B cell (primary cell): ENCODE measurements at regions not wholly inside any gene's neighbourhood (a gene's known extent, or its start where the extent isn't known, plus 50 kb on each side); places are given as distances from the start of the nearest gene placed in this dataset.
"Not testable (repeated sequence)": the region's sequence is repeated elsewhere in the genome, so short reads cannot be mapped to it uniquely, and the experiment has no call there.

Experiments
- ATAC-seq: fragments of 200-7000 bp; cut with Tn5 transposase; one replicate; pipeline ENCODE4 v1.10.0; 2021; ENCODE audit warnings: low read depth, mild to moderate bottlenecking, moderate number of reproducible peaks, moderate library complexity
- CTCF ChIA-PET: fragments of 350-600 bp; sonication (Branson Sonifier 250); formaldehyde crosslinking; loops from one replicate; lab custom pipeline; 2021; ENCODE audit warnings: antibody characterized with exemption, inconsistent platforms; lab: Charles Lee
- POLR2A ChIA-PET: fragments of 350-600 bp; sonication (Branson Sonifier 250); formaldehyde crosslinking; loops from one replicate; lab custom pipeline; 2021; ENCODE audit warnings: antibody characterized with exemption; lab: Charles Lee
- DNase-seq: peaks from one replicate; pipeline ENCODE4 v3.0.0; 2013
- H2AFZ ChIP-seq: 2 replicates; pipeline ENCODE4 v1.6.1; 2012; ENCODE audit warnings: mild to moderate bottlenecking, low read depth, low read length; ENCODE audit not compliant: insufficient read depth, poor library complexity, severe bottlenecking
- H3K27ac ChIP-seq, 2 donors: 1 replicate in 1 of 2; 2 replicates in 1 of 2; pipeline ENCODE4 v1.5.1; 2012 to 2013; ENCODE audit warnings: low read length in 2 of 2, mild to moderate bottlenecking in 2 of 2, moderate library complexity in 1 of 2
- H3K27me3 ChIP-seq, 4 experiments: fragments of 200-600 bp in 1 of 4; sonication (generic) in 1 of 4; replicated peaks in 1 of 4; 1 replicate in 2 of 4; 2 replicates in 2 of 4; pipeline versions ENCODE4 v1.6.1 to v1.7.0; 2013 to 2016; ENCODE audit warnings: low read length in 3 of 4, mild to moderate bottlenecking in 2 of 4, mixed read lengths in 1 of 4, moderate library complexity in 1 of 4; ENCODE audit not compliant: insufficient read depth in 4 of 4, control insufficient read depth in 3 of 4; ENCODE audit errors: control extremely low read depth in 1 of 4
- H3K36me3 ChIP-seq, 2 experiments: replicated peaks in 1 of 2; 1 replicate in 1 of 2; 2 replicates in 1 of 2; pipeline versions ENCODE4 v1.6.1 to v1.7.1; 2013; ENCODE audit warnings: low read length in 1 of 2; ENCODE audit not compliant: insufficient read depth in 2 of 2, control insufficient read depth in 1 of 2; ENCODE audit errors: control extremely low read depth in 1 of 2, extremely low read depth in 1 of 2
- H3K4me1 ChIP-seq, 2 donors: fragments of 200-600 bp in 1 of 2; sonication (generic) in 1 of 2; 1 replicate in 1 of 2; 2 replicates in 1 of 2; pipeline versions ENCODE4 v1.5.1 to v1.6.1; 2013 to 2017; ENCODE audit warnings: low read length in 2 of 2; ENCODE audit not compliant: control insufficient read depth in 2 of 2, insufficient read depth in 2 of 2
- H3K4me2 ChIP-seq: replicated peaks from 2 replicates; pipeline ENCODE3; 2012; ENCODE audit warnings: mild to moderate bottlenecking, low read depth, low read length; ENCODE audit not compliant: poor library complexity, severe bottlenecking
- H3K4me3 ChIP-seq, 5 experiments: fragments of 200-600 bp in 1 of 5; sonication (generic) in 1 of 5; 1 replicate in 3 of 5; 2 replicates in 2 of 5; pipeline versions ENCODE4 v1.5.1 to v1.7.0; 2011 to 2016; ENCODE audit warnings: low read length in 4 of 5, mild to moderate bottlenecking in 4 of 5, low read depth in 2 of 5, control low read depth in 1 of 5, moderate library complexity in 1 of 5; ENCODE audit not compliant: insufficient read depth in 1 of 5; ENCODE audit errors: control extremely low read depth in 1 of 5, extremely low read depth in 1 of 5
- H3K79me2 ChIP-seq: fragments of 200-600 bp; sonication (generic); one replicate; pipeline ENCODE4 v1.6.0; 2016; ENCODE audit warnings: low read length; ENCODE audit not compliant: control insufficient read depth, insufficient read depth
- H3K9ac ChIP-seq: fragments of 200-600 bp; sonication (generic); 2 replicates; pipeline ENCODE4 v1.6.1; 2017; ENCODE audit warnings: mild to moderate bottlenecking, low read length, moderate library complexity
- H3K9me3 ChIP-seq, 3 donors: one replicate each; pipeline versions ENCODE4 v1.6.1 to v1.7.1; 2013; ENCODE audit warnings: low read length in 2 of 3; ENCODE audit not compliant: control insufficient read depth in 2 of 3, insufficient read depth in 1 of 3; ENCODE audit errors: control extremely low read depth in 1 of 3
- H4K20me1 ChIP-seq: 2 replicates; pipeline ENCODE4 v1.6.0; 2012; ENCODE audit warnings: mild to moderate bottlenecking, low read length; ENCODE audit not compliant: insufficient read depth, control insufficient read depth, poor library complexity, severe bottlenecking
- H3K27ac Mint-ChIP-seq: one replicate; pipeline ENCODE4 v1.8.0; 2021; ENCODE audit warnings: mixed read lengths
- H3K27me3 Mint-ChIP-seq: one replicate; pipeline ENCODE4 v1.8.0; 2021; ENCODE audit warnings: mixed read lengths
- H3K4me1 Mint-ChIP-seq: one replicate; pipeline ENCODE4 v1.8.0; 2021; ENCODE audit warnings: mixed read lengths
- H3K4me3 Mint-ChIP-seq: one replicate; pipeline ENCODE4 v1.8.0; 2021; ENCODE audit warnings: mixed read lengths
- H3K9me3 Mint-ChIP-seq: one replicate; pipeline ENCODE4 v1.8.0; 2022; ENCODE audit warnings: mixed read lengths; ENCODE audit not compliant: insufficient read depth
- CTCF ChIP-seq: fragments of 200-600 bp; IDR thresholded peaks from one replicate; pipeline ENCODE4 v1.8.0; 2022; ENCODE audit warnings: antibody characterized with exemption, mild to moderate bottlenecking
- EZH2 ChIP-seq: IDR thresholded peaks from 2 replicates; pipeline ENCODE4 v1.6.1; 2012; ENCODE audit warnings: borderline replicate concordance, low read depth, mild to moderate bottlenecking, moderate library complexity, low read length; ENCODE audit not compliant: insufficient read depth, poor library complexity, severe bottlenecking
- WGBS: methylation state at CpG from one replicate; pipeline ENCODE4 v1.1.5; 2013; ENCODE audit warnings: missing lambda C conversion rate; ENCODE audit not compliant: insufficient coverage; 5-methylcytosine and 5-hydroxymethylcytosine counted together
- intact Hi-C: fragments of 100-400 bp; cut with micrococcal nuclease; formaldehyde crosslinking; loops from one replicate; pipeline ENCODE4 v1.10.0; 2022

DNA sequence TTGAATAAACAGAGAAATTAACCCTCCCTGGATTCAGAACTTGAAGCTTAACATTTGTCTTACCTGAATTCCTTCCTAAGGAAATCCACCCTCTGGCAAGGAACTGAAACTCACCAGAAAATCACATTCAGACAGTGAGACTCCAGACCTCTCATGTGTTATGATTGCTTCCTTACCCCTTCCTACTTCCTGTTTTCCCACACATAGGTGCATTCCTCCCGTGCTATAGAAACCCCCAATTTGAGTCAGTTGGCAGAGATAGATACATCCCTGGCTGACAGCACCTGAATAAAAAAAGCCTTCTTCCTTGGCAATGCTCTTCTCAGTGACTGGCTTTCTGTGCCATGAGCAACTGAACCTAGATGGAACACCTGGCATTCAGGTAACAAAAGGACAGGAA, 157.0 kb upstream of the SMIM31 start:
- no peaks in the 10 kb centered on the region for H3K27me3 Mint-ChIP-seq
- Histone ChIP-seq H2AFZ (no peak overlapping the region), H3K79me2 (no peaks in the 10 kb centered on the region), H3K4me2 (no peak overlapping the region), H3K36me3 (no peaks in the 10 kb centered on the region), H4K20me1 (no peaks in the 10 kb centered on the region), H3K4me3 (no peak overlapping the region), H3K27ac (no peak overlapping the region), H3K9ac (no peak overlapping the region), H3K4me1 (no peaks in the 10 kb centered on the region), H3K9me3 (peaks cover 0 to 4% (median 2%) of the 10 kb centered on the region in 3 donors), H3K27me3 (no peaks in the 10 kb centered on the region)
- DNase-seq (no peak), ATAC-seq (no peak)
- CTCF ChIA-PET = no interaction called here
- H3K4me3 Mint-ChIP-seq = no peak overlapping the region
- H3K4me1 Mint-ChIP-seq = no peaks in the 10 kb centered on the region
- intact Hi-C loops = no loop called here
- WGBS = 9% methylated on average over 1 of the region's 1 CpG
- peaks cover 6% of the 10 kb centered on the region for H3K9me3 Mint-ChIP-seq
- no peak overlapping the region for H3K27ac Mint-ChIP-seq
- no peak for TF ChIP-seq CTCF
- no peak for TF ChIP-seq EZH2
- POLR2A ChIA-PET = no interaction called here

DNA sequence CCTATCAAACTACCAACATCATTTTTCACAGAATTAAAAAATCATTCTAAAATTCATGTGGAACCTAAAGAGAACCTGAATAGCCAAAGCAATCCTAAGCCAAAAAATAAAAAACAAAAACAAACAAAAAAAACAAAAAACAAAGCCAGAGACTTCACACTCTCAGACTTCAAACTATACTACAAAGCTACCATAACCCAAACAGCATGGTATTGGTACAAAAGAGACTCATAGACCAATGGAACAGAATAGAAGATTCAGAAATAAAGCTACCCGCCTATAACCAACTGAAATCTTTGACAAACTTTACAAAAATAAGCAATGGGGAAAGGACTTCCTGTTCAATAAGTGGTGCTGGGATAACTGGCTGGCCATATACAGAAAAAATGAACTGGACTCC, 152.3 kb upstream of the SMIM31 start:
- WGBS = no CpG with 5 or more reads among the region's 1 CpG
- POLR2A ChIA-PET = no interaction called here
- H3K79me2 ChIP-seq = no peaks in the 10 kb centered on the region
- CTCF ChIA-PET = no interaction called here
- H3K9me3 ChIP-seq = peaks cover 0 to 4% (median 0%) of the 10 kb centered on the region in 3 donors
- ATAC-seq (no peak), DNase-seq (no peak)
- no peaks in the 10 kb centered on the region for H3K4me1 ChIP-seq
- H2AFZ ChIP-seq = no peak overlapping the region
- no peak overlapping the region for H3K27ac ChIP-seq
- H3K36me3 ChIP-seq = no peaks in the 10 kb centered on the region
- no peaks in the 10 kb centered on the region for H3K27me3 ChIP-seq
- H3K9me3 Mint-ChIP-seq = peaks cover 9% of the 10 kb centered on the region
- intact Hi-C loops = no loop called here
- H3K4me3 ChIP-seq = no peak overlapping the region
- no peaks in the 10 kb centered on the region for H4K20me1 ChIP-seq
- no peak overlapping the region for H3K27ac Mint-ChIP-seq
- no peak overlapping the region for H3K4me2 ChIP-seq
- no peaks in the 10 kb centered on the region for H3K4me1 Mint-ChIP-seq
- no peak overlapping the region for H3K4me3 Mint-ChIP-seq
- no peak overlapping the region for H3K9ac ChIP-seq
- no peak for TF ChIP-seq CTCF
- TF ChIP-seq EZH2 = no peak
- no peaks in the 10 kb centered on the region for H3K27me3 Mint-ChIP-seq

GRCh38 chr4:164605791-164606190, 148.1 kb upstream of the SMIM31 start:
- H3K79me2 ChIP-seq, H4K20me1 ChIP-seq, H3K9me3 ChIP-seq, intact Hi-C loops, H3K27ac Mint-ChIP-seq, H3K36me3 ChIP-seq, H3K4me3 Mint-ChIP-seq, H3K9ac ChIP-seq, POLR2A ChIA-PET, H3K4me3 ChIP-seq, DNase-seq, H3K9me3 Mint-ChIP-seq, H2AFZ ChIP-seq, ATAC-seq, H3K27me3 Mint-ChIP-seq, H3K27me3 ChIP-seq, H3K4me2 ChIP-seq, H3K4me1 ChIP-seq, H3K4me1 Mint-ChIP-seq, H3K27ac ChIP-seq: not testable (repeated sequence)
- CTCF ChIA-PET = interaction anchor here (0.8 kb wide), 1 partner anchor 11 kb away, joined by 3 read pairs; no protein-coding TSS in a partner anchor
- 90% methylated on average over 2 of the region's 6 CpGs for WGBS
